Calu3 (cell line): ENCODE measurements at regions not wholly inside any gene's neighbourhood (a gene's known extent, or its start where the extent isn't known, plus 50 kb on each side); places are given as distances from the start of the nearest gene placed in this dataset.

Experiments used
- BruUV-seq: library from RNA; stranded (reverse); fragments of 400-500 nt; replicated peaks from 2 replicates; lab custom pipeline; 2021; lab: Mats Ljungman, UMichigan
- CTCF ChIA-PET: fragments of 300-600 bp; sonication (Branson Sonifier 250); formaldehyde crosslinking; loops from one replicate; lab custom pipeline; 2022; ENCODE audit warnings: antibody characterized with exemption; lab: Charles Lee
- DNase-seq: peaks from one replicate; pipeline ENCODE4 v3.0.0; 2022
- H3K27ac Mint-ChIP-seq: one replicate; pipeline ENCODE4 v1.8.0; 2022; ENCODE audit warnings: mixed read lengths; ENCODE audit not compliant: unreplicated experiment
- H3K27me3 Mint-ChIP-seq: one replicate; pipeline ENCODE4 v1.8.0; 2022; ENCODE audit warnings: mixed read lengths; ENCODE audit not compliant: unreplicated experiment
- H3K36me3 Mint-ChIP-seq: one replicate; pipeline ENCODE4 v1.8.0; 2022; ENCODE audit warnings: mild to moderate bottlenecking, moderate library complexity, mixed read lengths; ENCODE audit not compliant: insufficient read depth, unreplicated experiment
- H3K4me1 Mint-ChIP-seq: one replicate; pipeline ENCODE4 v1.8.0; 2022; ENCODE audit warnings: mild to moderate bottlenecking, low read depth, mixed read lengths; ENCODE audit not compliant: unreplicated experiment
- H3K4me3 Mint-ChIP-seq: one replicate; pipeline ENCODE4 v1.8.0; 2022; ENCODE audit warnings: mild to moderate bottlenecking, low read depth, moderate library complexity, mixed read lengths; ENCODE audit not compliant: unreplicated experiment
- H3K9me3 Mint-ChIP-seq: one replicate; pipeline ENCODE4 v1.8.0; 2022; ENCODE audit warnings: low read depth, mixed read lengths; ENCODE audit not compliant: unreplicated experiment
- intact Hi-C: fragments of 100-400 bp; cut with micrococcal nuclease; formaldehyde crosslinking; loops from one replicate; pipeline ENCODE4 v1.10.0; 2022; ENCODE audit not compliant: unreplicated experiment
- TF ChIP-seq, protein P1 (sequence below): fragments of 200-600 bp; IDR thresholded peaks from one replicate; pipeline ENCODE4 v1.8.0; 2022; ENCODE audit warnings: antibody characterized with exemption; ENCODE audit not compliant: unreplicated experiment

GRCh38 chrX:88437563-88437962 is 309.5 kb upstream of the CPXCR1 start:
- Mint-ChIP-seq H3K27me3 (no peaks in the 10 kb centered on the region), H3K36me3 (no peaks in the 10 kb centered on the region), H3K4me1 (no peaks in the 10 kb centered on the region), H3K27ac (no peak overlapping the region), H3K4me3 (no peak overlapping the region), H3K9me3 (peaks cover 9% of the 10 kb centered on the region)
- BruUV-seq: no TSS peak
- TF ChIP-seq, protein P1, sequence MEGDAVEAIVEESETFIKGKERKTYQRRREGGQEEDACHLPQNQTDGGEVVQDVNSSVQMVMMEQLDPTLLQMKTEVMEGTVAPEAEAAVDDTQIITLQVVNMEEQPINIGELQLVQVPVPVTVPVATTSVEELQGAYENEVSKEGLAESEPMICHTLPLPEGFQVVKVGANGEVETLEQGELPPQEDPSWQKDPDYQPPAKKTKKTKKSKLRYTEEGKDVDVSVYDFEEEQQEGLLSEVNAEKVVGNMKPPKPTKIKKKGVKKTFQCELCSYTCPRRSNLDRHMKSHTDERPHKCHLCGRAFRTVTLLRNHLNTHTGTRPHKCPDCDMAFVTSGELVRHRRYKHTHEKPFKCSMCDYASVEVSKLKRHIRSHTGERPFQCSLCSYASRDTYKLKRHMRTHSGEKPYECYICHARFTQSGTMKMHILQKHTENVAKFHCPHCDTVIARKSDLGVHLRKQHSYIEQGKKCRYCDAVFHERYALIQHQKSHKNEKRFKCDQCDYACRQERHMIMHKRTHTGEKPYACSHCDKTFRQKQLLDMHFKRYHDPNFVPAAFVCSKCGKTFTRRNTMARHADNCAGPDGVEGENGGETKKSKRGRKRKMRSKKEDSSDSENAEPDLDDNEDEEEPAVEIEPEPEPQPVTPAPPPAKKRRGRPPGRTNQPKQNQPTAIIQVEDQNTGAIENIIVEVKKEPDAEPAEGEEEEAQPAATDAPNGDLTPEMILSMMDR: no peak
- CTCF ChIA-PET: no interaction called here
- intact Hi-C loops: no loop called here
- no peak for DNase-seq

- no peak overlapping the region for H3K27ac Mint-ChIP-seq
- H3K4me3 Mint-ChIP-seq: no peak overlapping the region
- H3K4me1 Mint-ChIP-seq: no peaks in the 10 kb centered on the region
- intact Hi-C loops: no loop called here
- CTCF ChIA-PET: no interaction called here
- TF ChIP-seq, protein P1: no peak
- peaks cover 9% of the 10 kb centered on the region for H3K9me3 Mint-ChIP-seq
- H3K36me3 Mint-ChIP-seq: no peaks in the 10 kb centered on the region
- no peak for DNase-seq
- H3K27me3 Mint-ChIP-seq: no peaks in the 10 kb centered on the region
- BruUV-seq: no TSS peak
Observed at GRCh38 chrX:88438209-88438608, 308.8 kb upstream of the CPXCR1 start.

DNA sequence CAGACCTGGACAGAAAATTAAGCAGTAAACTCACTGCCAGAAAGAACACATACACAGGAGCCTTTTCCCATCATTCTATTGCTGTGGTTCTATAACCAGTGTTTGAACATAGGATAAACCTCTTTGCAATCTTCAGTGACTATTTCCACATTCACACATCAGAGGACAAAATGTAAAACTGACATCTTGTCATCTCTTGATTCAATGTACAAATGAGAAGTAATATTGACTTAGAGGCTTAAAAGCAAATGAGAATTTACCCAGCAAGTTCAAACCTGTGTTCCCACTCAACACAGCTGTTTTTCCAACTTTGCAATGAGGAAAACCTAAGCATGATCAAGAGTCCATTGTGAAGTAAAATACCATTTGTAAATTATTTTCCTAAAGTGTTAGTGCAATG is 307.1 kb upstream of the CPXCR1 start:
- no TSS peak for BruUV-seq
- CTCF ChIA-PET: no interaction called here
- no peak overlapping the region for H3K4me3 Mint-ChIP-seq
- no peaks in the 10 kb centered on the region for H3K27me3 Mint-ChIP-seq
- H3K4me1 Mint-ChIP-seq: no peaks in the 10 kb centered on the region
- intact Hi-C loops: no loop called here
- H3K27ac Mint-ChIP-seq: no peak overlapping the region
- H3K36me3 Mint-ChIP-seq: no peaks in the 10 kb centered on the region
- TF ChIP-seq, protein P1: no peak
- H3K9me3 Mint-ChIP-seq: peaks cover 5% of the 10 kb centered on the region
- no peak for DNase-seq
